ENCODE measurements at regions not wholly inside any gene's neighbourhood (a gene's known extent, or its start where the extent isn't known, plus 50 kb on each side); places are given as distances from the start of the nearest gene placed in this dataset.

GRCh38 chr12:107844312-107844921 lies 69.9 kb downstream of the ASCL4 start:
- Histone ChIP-seq H3K9me3 (no peaks in the 10 kb centered on the region), H3K27ac (no peak overlapping the region), H3K4me1 (ENCODE audit: control insufficient read depth in 1 of 2, insufficient read depth in 1 of 2, low read depth in 1 of 2, low read length in 1 of 2) (no peaks in the 10 kb centered on the region), H3K27me3 (peaks cover 100% of the 10 kb centered on the region), H3K36me3 (no peaks in the 10 kb centered on the region), H3K4me3 (ENCODE audit: low read depth in 1 of 2, low read length in 1 of 2) (no peak overlapping the region)
- TF ChIP-seq, protein P1, sequence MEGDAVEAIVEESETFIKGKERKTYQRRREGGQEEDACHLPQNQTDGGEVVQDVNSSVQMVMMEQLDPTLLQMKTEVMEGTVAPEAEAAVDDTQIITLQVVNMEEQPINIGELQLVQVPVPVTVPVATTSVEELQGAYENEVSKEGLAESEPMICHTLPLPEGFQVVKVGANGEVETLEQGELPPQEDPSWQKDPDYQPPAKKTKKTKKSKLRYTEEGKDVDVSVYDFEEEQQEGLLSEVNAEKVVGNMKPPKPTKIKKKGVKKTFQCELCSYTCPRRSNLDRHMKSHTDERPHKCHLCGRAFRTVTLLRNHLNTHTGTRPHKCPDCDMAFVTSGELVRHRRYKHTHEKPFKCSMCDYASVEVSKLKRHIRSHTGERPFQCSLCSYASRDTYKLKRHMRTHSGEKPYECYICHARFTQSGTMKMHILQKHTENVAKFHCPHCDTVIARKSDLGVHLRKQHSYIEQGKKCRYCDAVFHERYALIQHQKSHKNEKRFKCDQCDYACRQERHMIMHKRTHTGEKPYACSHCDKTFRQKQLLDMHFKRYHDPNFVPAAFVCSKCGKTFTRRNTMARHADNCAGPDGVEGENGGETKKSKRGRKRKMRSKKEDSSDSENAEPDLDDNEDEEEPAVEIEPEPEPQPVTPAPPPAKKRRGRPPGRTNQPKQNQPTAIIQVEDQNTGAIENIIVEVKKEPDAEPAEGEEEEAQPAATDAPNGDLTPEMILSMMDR (IDR thresholded peaks at IDR 0.05), result no peak

- Histone ChIP-seq H3K4me3 (ENCODE audit: low read depth in 1 of 2, low read length in 1 of 2) (no peak overlapping the region), H3K27ac (no peak overlapping the region), H3K4me1 (ENCODE audit: control insufficient read depth in 1 of 2, insufficient read depth in 1 of 2, low read depth in 1 of 2, low read length in 1 of 2) (no peaks in the 10 kb centered on the region), H3K36me3 (no peaks in the 10 kb centered on the region), H3K27me3 (peaks cover 96% of the 10 kb centered on the region), H3K9me3 (no peaks in the 10 kb centered on the region)
- TF ChIP-seq, protein P1 (IDR thresholded peaks at IDR 0.05), result no peak
Observed at GRCh38 chr12:107845226-107845979, 70.9 kb downstream of the ASCL4 start.

GRCh38 chr12:107845980-107846659 lies 71.6 kb downstream of the ASCL4 start:
- TF ChIP-seq, protein P1 (IDR thresholded peaks at IDR 0.05), result no peak
- peaks cover 89% of the 10 kb centered on the region for H3K27me3 ChIP-seq
- H3K36me3 ChIP-seq, result no peaks in the 10 kb centered on the region
- no peak overlapping the region for H3K27ac ChIP-seq
- no peaks in the 10 kb centered on the region for H3K9me3 ChIP-seq
- H3K4me3 ChIP-seq (ENCODE audit: low read depth in 1 of 2, low read length in 1 of 2), result no peak overlapping the region
- H3K4me1 ChIP-seq (ENCODE audit: control insufficient read depth in 1 of 2, insufficient read depth in 1 of 2, low read depth in 1 of 2, low read length in 1 of 2), result no peaks in the 10 kb centered on the region

GRCh38 chr12:107847430-107847829 lies 72.9 kb downstream of the ASCL4 start:
- Histone ChIP-seq H3K4me1 (ENCODE audit: control insufficient read depth in 1 of 2, insufficient read depth in 1 of 2, low read depth in 1 of 2, low read length in 1 of 2) (no peaks in the 10 kb centered on the region), H3K36me3 (no peaks in the 10 kb centered on the region), H3K27me3 (peaks cover 76% of the 10 kb centered on the region), H3K9me3 (no peaks in the 10 kb centered on the region), H3K27ac (no peak overlapping the region), H3K4me3 (ENCODE audit: low read depth in 1 of 2, low read length in 1 of 2) (no peak overlapping the region)
- TF ChIP-seq, protein P1 (IDR thresholded peaks at IDR 0.05), result no peak

GRCh38 chr12:107847830-107848229 lies 73.3 kb downstream of the ASCL4 start:
- Histone ChIP-seq H3K9me3 (no peaks in the 10 kb centered on the region), H3K36me3 (no peaks in the 10 kb centered on the region), H3K4me3 (ENCODE audit: low read depth in 1 of 2, low read length in 1 of 2) (no peak overlapping the region), H3K27ac (no peak overlapping the region), H3K27me3 (peaks cover 74% of the 10 kb centered on the region), H3K4me1 (ENCODE audit: control insufficient read depth in 1 of 2, insufficient read depth in 1 of 2, low read depth in 1 of 2, low read length in 1 of 2) (no peaks in the 10 kb centered on the region)
- TF ChIP-seq, protein P1 (IDR thresholded peaks at IDR 0.05), result no peak
